HG03064 (cell line): ENCODE measurements at regions not wholly inside any gene's neighbourhood (a gene's known extent, or its start where the extent isn't known, plus 50 kb on each side); places are given as distances from the start of the nearest gene placed in this dataset.
"Not testable (repeated sequence)": the region's sequence is repeated elsewhere in the genome, so short reads cannot be mapped to it uniquely, and the experiment has no call there.

Experiments
- ATAC-seq: cut with Tn5 transposase; IDR thresholded peaks from one replicate; pipeline ENCODE4 v1.9.1; 2021; ENCODE audit warnings: low read depth; ENCODE audit not compliant: unreplicated experiment

GRCh38 chr1:121001090-121001726, 111.6 kb downstream of the PPIAL4A start:
- not testable (repeated sequence) for ATAC-seq

DNA sequence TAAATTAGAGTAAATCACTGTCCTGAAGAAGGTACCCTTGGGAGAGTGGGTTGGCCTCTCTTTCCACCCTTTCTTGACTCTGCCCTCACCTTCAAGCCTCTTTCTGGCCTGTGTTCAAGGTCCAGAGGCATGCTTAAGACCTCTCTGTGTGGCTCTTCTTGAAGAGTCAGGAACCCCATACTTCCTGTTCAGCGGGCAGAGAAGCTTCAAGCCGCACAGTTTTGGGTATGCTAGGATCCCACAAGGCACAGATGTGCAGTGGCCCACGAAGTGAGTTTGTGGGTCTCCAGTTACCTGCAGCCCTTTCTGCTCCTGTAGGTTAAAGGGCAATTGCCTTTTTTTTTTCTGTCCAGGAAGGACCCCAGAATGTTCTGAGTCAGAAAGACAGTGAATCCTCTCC, 113.7 kb downstream of the PPIAL4A start:
- ATAC-seq: not testable (repeated sequence)

- not testable (repeated sequence) for ATAC-seq
Measured at GRCh38 chr1:121006826-121007225, 117.3 kb downstream of the PPIAL4A start.

DNA sequence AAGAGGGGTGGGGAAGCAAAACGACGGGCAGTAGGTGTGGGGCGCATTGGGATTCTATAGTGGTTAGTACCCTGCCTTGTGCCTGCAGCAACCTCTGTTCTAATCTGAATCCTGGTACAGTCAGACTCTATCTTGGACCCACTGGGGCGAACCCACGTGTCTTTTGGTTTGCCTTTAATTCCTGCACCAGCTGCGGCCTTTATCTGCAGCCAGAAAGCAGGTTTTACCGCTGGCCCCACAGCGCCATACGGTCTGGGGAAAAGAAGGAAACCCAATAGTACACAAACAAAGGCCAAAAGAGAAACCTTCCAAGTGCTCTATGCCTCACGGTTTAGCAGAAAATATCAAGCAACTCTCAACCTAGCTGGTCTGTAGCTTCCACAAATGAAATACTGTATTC, 118.2 kb downstream of the PPIAL4A start:
- not testable (repeated sequence) for ATAC-seq

DNA sequence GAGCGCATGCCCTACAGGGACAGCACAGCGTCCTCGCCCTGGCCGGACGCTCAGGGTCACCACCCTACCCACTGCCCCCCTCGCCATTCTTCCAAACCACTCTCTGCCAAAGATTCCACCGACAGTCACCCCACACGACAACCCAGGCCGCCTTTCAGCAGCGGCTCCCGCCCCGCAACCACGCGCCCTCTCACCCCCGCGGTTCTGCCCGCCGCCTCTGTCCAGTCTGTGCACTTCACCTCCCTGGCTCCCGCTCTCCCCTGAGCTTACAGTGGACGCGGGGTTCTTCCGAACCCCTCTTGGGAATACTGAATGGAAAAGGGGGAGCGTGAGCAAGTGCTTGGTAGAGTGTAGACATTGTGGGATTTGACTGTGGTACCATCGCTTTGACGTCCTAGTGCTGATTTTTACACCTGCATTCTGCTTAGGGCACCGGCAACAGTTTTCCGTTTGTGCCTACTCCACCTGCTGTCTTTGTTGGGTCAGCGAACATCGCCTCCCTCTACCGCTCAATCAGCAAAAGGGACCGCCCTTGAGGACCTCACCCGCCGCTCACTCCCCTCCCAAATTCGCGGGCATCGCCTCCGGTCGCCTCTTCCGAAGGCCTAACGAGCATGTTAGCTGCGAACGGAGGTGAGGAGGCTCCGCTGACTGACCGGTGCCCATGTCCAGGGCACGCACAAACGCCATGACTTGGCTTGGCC, 119.1 kb downstream of the PPIAL4A start:
- ATAC-seq: not testable (repeated sequence)

GRCh38 chr1:121009216-121010057, 119.9 kb downstream of the PPIAL4A start:
- ATAC-seq: not testable (repeated sequence)

DNA sequence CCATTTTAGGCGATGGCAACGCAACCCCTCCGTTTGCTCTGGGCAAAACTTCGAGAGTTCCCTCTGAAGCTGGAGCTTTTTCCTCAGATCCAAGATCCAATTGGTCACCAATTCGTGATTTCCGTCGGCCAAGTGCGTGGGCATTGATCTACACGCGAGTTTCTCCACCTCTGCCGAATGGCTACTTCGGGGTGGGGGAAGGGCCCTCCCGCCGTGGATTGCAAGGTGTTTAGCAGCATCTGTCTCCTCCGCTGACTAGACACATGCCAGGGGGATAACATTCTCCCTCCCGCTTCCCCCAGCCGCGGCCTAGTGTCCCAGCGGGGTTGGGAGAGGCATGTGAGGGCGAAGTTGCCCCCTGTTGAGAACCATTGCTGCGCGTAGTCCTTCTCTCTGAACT, 120.6 kb downstream of the PPIAL4A start:
- ATAC-seq: not testable (repeated sequence)

GRCh38 chr1:121013181-121013580, 123.6 kb downstream of the PPIAL4A start:
- ATAC-seq: not testable (repeated sequence)

- ATAC-seq: not testable (repeated sequence)
Measured at GRCh38 chr1:121016182-121017028, 126.8 kb downstream of the PPIAL4A start.

DNA sequence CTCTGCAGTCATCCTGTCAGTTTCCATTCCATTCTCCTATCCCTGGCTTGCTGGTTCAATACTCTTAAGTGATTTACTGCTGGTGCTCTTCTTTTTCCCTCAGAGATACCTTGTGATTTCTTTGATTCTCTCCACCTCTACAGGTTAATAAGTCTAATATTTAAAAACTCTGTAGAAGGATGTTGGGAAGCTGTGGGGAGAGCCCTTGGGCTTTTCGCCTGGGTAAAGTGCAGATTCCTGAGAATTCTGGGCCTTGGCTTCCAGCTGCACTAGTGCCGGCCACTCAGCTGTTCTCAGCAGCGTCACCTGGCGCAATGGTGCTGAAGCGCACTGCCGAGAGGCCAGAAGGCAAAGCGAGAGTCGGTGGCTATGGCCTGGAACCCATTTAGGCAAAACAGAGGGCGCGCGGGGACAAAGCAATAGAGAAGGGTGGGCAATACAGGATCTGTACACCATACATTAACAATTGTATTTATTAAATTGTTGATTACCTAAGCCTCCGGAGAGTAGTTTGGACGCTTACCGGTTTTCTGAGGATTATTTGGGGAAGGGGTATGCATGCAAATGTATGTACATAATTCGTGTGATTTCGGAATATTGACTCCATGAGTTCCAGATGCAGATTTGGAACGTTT, 130.3 kb downstream of the PPIAL4A start:
- not testable (repeated sequence) for ATAC-seq

DNA sequence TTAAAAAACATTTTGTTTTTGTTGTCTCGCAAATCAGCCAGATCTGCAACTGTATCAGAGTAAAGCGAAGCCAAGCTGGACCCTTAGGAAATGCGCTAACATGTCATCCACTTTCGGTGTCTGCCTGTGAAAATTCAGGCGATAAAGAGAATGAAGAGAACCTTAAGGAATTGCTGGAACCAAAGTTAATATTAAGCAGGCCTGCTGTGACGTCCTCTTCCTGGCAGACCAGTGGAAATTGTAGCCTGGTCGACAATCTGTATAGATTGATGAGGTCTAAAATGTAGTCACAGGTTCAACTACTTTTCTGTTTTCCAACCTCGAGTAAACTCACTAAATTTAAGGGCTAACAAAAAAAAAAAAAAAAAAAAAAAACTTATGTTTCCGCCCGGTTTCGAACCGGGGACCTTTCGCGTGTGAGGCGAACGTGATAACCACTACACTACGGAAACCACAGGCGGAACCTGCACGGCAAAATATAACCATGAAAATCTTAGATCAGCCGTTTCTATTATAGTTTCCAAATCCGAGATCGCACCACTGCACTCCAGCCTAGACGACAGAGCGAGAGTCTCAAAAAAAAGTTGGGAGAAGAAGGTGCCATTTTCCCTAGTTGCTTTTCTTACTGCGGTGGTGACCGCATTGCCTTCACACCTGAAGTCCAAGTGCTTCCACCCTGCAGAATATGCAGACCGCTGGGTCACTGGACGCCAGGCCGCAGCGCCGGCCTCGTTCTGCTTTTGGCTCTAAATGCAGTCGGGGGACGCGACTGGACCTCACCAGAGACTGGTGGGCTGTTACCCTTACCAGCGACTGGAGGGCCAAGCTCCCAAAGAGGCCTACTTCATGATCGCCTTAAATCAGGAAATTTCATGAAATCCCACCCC, 131.0 kb downstream of the PPIAL4A start:
- not testable (repeated sequence) for ATAC-seq

GRCh38 chr1:121021716-121022115, 132.1 kb downstream of the PPIAL4A start:
- ATAC-seq: not testable (repeated sequence)

GRCh38 chr1:121032878-121033494, 143.4 kb downstream of the PPIAL4A start:
- ATAC-seq: not testable (repeated sequence)

DNA sequence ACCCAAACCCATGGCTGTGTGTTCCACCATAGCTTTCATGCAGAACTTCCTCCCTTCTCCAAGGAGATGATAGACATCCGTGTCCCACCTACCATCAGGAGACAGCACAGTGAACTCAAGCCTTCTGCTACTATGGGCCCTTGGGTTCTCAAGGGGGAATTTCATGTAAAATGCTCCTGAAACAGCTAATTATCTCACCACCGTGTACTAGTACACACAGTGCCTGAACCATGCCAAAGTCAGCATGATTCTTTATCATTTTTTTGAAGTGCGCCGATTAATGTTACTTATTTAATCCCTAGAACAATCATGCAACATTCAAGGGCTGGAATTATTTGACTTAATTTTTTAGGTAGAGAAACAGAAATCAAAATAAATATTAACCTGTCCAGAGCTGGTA, 147.2 kb downstream of the PPIAL4A start:
- not testable (repeated sequence) for ATAC-seq

DNA sequence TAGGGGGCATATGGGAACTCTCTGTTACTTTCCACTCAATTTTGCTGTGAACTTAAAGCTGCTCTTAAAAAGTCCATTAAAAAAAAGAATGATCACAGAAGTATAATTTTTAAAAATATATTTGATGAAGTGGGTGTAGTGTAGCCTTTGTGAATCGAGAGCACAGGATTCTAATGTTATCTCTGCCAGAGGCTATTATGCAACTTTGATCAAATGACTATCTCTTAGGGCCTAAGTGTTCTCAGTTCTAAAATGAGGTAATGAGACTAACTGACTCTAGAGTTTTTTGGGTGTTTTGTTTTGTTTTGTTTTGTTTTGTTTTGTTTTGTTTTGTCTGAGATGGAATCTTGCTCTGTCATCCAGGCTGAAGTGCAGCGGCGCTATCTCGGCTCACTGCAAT, 143.2 kb downstream of the FAM72B start:
- not testable (repeated sequence) for ATAC-seq

DNA sequence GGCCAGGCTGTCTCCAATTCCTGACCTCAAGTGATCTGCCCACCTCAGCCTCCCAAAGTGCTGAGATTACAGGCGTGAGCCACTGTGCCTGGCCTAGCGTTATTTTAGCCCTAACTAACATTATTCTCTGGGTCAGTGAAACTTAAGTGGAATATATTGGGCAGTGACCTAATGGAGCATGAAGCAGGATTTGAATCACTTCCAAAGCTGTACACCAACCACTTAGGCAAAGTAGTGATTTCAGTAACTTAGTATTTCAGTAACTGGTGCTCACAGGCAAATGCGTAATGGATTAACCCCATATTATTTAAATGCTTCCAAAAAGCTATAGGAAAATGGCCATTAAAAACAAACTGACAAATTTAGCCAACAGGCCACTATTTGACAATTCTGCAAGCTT, 142.6 kb downstream of the FAM72B start:
- not testable (repeated sequence) for ATAC-seq

- ATAC-seq: not testable (repeated sequence)
Measured at GRCh38 chr1:121042882-121043281, 141.3 kb downstream of the FAM72B start.

GRCh38 chr1:121048293-121048752, 135.8 kb downstream of the FAM72B start:
- not testable (repeated sequence) for ATAC-seq
